Stimulated activated CD4-positive, alpha-beta T cell treated with anti-CD3 and anti-CD28 coated beads, Interleukin-12 subunit alpha, Interleukin-12 subunit beta, amount 100 ng/mL, for 48 hours (primary cell): ENCODE measurements at regions not wholly inside any gene's neighbourhood (a gene's known extent, or its start where the extent isn't known, plus 50 kb on each side); places are given as distances from the start of the nearest gene placed in this dataset.
"Not testable (repeated sequence)": the region's sequence is repeated elsewhere in the genome, so short reads cannot be mapped to it uniquely, and the experiment has no call there.

Experiments
- DNase-seq, 3 donors: peaks; one replicate each; pipeline ENCODE4 v3.0.0-alpha.2; 2020; ENCODE audit warnings: low read depth in 2 of 3, low spot score in 1 of 3

GRCh38 chr17:73841431-73842060 lies 197.3 kb upstream of the SDK2 start:
- DNase-seq = no peak

DNA sequence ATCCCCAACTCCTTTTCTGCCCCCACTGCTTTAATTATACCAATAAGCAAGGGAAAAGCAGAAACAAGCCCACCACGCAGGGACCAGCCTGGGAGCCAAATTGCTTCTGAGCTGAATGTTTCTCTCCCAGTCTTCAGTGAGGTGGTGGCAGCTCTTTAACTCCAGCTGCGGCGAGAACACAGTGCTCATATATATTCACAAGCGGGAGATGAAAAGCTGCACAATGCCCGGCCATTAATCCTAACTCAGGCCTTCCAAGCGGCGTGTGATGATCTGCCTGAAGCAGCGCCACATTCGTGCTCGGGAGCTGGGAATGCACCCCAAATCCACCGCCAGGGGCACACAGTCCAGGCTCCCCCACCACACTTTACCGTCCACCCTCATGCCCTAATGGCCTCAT lies 203.7 kb upstream of the SDK2 start:
- no peak for DNase-seq

- no peak for DNase-seq
Measured at GRCh38 chr17:73850426-73850825, 206.2 kb upstream of the SDK2 start.

GRCh38 chr17:73851091-73851490 lies 206.8 kb upstream of the SDK2 start:
- no peak for DNase-seq

- no peak for DNase-seq
Measured at GRCh38 chr17:73851921-73852320, 207.7 kb upstream of the SDK2 start.

DNA sequence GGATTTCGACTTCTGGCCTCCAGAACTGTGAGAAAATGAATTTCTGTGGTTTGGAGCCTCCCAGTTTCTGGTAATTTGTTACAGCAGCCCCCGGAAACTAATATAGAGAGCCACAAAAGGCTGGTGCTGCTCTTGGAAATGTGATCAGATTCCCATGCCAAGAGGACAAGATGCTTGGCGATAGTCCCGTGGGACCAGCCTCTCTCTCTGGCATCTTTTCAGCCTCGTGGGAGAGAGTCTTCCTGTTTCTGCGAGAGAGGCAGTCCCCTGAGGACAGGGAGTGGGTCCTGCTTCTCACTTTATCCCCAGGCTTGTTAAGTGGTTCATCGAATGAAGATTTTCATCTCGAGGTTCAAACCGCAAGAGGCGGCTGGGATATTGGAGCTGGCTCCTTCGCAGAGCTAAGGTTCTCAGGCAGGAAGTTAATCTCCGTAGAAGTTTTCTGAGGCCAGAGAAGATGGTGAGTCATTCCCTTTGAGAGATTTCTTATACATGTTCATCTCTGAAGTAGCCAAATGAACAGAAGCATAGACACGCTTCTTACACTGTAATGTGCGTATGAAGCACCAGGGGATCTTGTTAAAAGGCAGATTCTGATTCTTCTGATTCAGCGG lies 211.6 kb upstream of the SDK2 start:
- no peak for DNase-seq

DNA sequence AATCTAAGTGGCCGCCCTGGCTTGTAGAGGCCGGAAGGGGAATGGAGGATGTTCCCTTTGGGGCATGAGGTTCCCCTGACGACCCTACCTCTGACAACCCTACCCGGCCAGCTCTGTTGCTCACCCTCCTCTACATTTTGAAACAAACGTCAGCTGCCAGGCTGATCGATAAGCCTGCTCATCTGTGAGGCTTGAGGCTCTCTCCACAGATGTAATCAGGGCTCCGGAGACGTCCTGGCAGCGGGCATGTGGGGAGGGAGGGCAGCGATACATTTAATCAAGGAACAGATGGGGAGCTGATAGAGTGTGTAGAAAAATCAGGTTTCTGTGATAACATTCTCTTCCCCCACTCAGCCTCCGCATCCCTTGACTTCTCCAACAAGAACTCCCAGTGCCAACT lies 212.3 kb upstream of the SDK2 start:
- DNase-seq = no peak

GRCh38 chr17:73859439-73860008 lies 215.3 kb upstream of the SDK2 start:
- not testable (repeated sequence) for DNase-seq

DNA sequence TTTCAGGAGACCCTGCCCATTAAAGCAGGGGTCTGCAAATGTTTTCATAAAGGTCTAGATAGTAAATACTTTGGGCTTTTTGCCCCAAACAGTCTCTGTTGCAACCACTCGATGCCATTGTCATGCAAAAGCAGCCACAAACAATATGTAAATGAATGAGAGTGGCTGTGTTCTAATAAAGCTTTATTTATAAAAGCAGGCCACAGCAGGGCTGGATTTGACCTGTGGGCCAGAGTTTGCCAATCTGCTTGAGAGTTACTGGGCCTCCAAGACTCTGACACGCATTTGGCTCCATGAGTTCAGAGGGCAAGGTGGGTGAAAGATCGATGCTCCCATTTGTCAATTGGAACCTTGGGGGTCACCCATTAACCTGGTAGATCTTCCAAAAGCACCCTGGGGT lies 217.3 kb upstream of the SDK2 start:
- no peak for DNase-seq

DNA sequence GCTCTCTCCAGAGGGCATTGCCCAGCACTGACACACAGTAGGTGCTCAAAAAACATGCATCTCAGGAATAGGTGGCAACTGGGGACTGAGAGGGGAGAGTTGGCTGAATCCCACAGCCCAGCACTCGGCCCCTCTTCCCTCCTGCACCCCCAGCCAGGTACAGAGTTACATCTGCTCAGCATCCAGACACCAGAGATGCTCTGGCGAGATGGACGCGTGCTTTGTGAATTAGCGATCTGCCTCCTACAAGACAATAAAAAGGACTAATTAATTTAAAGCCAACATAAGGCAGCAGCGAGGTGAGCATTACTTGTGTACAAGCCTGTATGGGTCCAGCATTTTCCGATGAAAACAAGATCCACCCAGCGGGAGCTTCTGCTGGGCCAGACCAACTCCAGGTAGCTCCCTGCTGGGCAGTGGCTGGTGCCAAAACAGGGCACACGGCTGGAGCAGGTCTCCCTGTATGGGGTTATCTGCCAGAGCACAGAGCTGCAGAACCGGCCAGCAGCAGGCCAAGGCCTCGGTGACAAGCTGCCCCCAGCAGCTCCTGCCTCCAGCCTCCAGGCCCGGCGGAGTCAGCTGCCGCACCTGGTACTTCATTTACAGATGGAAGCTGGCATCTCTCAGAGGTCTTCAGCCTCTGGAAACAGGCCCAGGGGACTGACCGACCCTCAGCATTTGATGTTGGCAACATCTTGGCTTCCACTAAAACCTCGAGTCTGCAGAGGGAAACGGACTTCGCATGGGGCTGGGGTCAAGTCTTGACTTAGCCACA lies 219.7 kb upstream of the SDK2 start:
- no peak for DNase-seq

GRCh38 chr17:73865831-73866230 lies 221.6 kb upstream of the SDK2 start:
- no peak for DNase-seq

DNA sequence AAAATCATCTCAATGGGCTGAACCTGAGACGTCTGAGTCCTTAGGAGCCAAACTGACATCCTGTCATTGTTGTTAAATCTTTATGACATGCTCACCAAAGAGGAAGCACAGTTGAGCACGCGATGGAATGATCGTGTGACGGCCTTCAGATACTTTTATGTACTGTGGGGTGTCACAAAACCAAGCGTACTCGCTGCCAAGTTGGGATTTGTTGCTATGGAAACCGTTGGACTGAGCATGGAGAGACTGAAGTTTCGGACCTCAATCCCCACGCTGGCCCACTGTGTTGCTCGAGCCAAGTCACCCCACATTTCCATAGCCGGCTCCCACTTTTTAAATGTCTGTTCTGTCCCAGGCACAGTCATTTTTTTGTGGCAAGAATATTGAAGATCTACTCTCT lies 222.8 kb upstream of the SDK2 start:
- DNase-seq = no peak

GRCh38 chr17:73870068-73870467 lies 225.8 kb upstream of the SDK2 start:
- no peak for DNase-seq

- no peak for DNase-seq
Measured at GRCh38 chr17:73870473-73870872, 226.2 kb upstream of the SDK2 start.

DNA sequence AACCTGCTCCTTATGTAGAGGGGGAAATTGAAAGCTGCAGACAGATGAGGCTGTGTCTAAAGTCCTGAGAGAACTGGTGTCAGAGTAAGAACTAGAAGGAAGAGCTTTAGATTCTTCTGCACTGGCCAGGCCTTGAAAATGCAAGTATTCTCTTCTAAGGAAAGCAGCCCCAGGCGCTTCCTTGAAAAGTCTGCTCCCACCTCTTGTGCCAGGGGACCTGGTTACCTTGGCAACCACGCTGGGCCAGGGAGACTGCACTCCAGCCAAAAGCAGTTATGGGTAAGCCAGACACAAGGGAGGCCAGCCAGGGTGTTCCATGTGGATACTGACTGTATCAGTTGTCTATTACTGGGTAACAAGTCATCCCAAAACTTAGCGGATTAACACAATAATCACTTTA lies 228.6 kb upstream of the SDK2 start:
- DNase-seq = no peak

- no peak for DNase-seq
Measured at GRCh38 chr17:73874008-73874720, 229.9 kb upstream of the SDK2 start.

GRCh38 chr17:73875346-73875745 lies 231.1 kb upstream of the SDK2 start:
- no peak for DNase-seq

DNA sequence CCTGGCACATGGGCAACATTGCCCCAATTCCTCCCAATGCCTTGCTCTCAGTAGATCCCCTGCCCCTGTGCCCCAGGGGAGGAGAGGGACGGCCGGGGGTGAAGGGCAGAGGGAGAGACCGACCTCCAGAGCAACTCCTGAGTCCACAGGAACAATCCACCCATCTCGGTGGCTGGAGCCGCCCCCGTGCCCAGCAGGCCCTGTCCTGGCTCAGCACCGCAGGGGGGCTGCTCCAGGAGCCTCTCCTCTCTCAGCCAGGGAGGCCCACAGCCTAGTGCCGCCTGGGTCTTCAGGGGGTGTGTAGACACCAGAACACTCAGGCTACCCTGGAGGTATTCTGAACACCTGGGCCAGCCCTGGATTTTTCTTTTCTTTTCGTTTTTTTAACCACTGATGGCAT lies 233.7 kb upstream of the SDK2 start:
- DNase-seq = no peak

- DNase-seq = no peak
Measured at GRCh38 chr17:73878923-73879322, 234.7 kb upstream of the SDK2 start.

GRCh38 chr17:73879987-73880386 lies 235.7 kb upstream of the SDK2 start:
- no peak for DNase-seq

DNA sequence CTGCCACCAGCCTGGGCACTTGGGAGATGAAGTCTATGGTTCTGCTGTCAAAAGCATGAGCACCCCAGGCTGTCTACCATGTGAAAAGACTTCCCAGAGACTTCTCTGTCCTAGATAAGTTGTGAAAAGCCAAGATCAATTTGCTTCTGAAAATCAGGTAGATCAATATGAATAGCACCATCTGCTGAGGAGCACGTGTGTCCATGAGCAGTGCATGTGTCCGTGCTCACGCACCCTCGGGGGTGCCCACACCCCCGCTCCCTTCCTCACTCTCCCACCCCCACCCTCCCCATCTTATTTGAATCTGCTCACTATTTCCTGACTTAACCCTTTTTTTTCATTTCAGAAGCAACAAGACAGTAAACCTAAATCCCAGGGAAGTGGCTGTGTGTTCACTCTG lies 238.3 kb upstream of the SDK2 start:
- no peak for DNase-seq

DNA sequence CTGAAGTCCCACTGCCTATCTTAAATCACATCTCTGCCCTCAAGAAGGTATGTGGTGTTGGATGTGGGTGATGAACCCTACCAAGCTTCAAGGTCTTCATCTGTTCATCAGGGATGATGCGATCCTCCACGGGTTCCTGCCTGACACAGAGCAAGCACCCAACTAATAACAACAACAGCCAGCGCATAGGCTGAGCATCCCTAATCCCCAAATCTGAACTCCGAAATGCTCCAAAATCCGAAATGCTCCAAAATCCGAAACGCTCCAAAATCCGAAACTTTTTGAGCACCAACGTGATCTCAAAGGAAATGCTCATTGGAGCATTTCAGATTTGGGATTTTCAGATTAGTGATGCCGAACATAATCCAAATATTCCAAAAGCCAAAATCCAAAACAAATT lies 238.9 kb upstream of the SDK2 start:
- DNase-seq = no peak
